ENCODE measurements at regions not wholly inside any gene's neighbourhood (a gene's known extent, or its start where the extent isn't known, plus 50 kb on each side); places are given as distances from the start of the nearest gene placed in this dataset.
"Not testable (repeated sequence)": the region's sequence is repeated elsewhere in the genome, so short reads cannot be mapped to it uniquely, and the experiment has no call there.

GRCh38 chr1:228669242-228669585, 66.1 kb upstream of the RHOU start:
- DNase-seq: no peak

- DNase-seq: not testable (repeated sequence)
Measured at GRCh38 chr1:228681076-228681565, 54.2 kb upstream of the RHOU start.

- DNase-seq: no peak
Measured at GRCh38 chr1:228683428-228683827, 51.9 kb upstream of the RHOU start.

- no peak for DNase-seq
Measured at GRCh38 chr1:228684607-228685006, 50.7 kb upstream of the RHOU start.

- no peak for DNase-seq
Measured at GRCh38 chr1:228685081-228685660, 50.1 kb upstream of the RHOU start.
